HUES48 (cell line): ENCODE measurements at regions not wholly inside any gene's neighbourhood (a gene's known extent, or its start where the extent isn't known, plus 50 kb on each side); places are given as distances from the start of the nearest gene placed in this dataset.

ENCODE experiments used
- H3K27ac ChIP-seq: one replicate; pipeline ENCODE4 v1.7.0; 2013; ENCODE audit warnings: low read depth, low read length, inconsistent platforms
- H3K27me3 ChIP-seq: 2 replicates; pipeline ENCODE4 v1.6.1; 2013; ENCODE audit warnings: mild to moderate bottlenecking, low read length; ENCODE audit not compliant: control insufficient read depth, insufficient read depth
- H3K36me3 ChIP-seq: 2 replicates; pipeline ENCODE4 v1.6.1; 2013; ENCODE audit warnings: low read length; ENCODE audit not compliant: control insufficient read depth, insufficient read depth
- H3K4me1 ChIP-seq: 2 replicates; pipeline ENCODE4 v1.6.1; 2013; ENCODE audit warnings: mild to moderate bottlenecking, low read length; ENCODE audit not compliant: control insufficient read depth, insufficient read depth
- H3K4me3 ChIP-seq: 2 replicates; pipeline ENCODE4 v1.5.1; 2013; ENCODE audit warnings: mild to moderate bottlenecking, low read depth, low read length
- H3K9ac ChIP-seq: 2 replicates; pipeline ENCODE4 v1.6.1; 2013; ENCODE audit warnings: mild to moderate bottlenecking, low read depth, low read length, moderate library complexity
- H3K9me3 ChIP-seq: 2 replicates; pipeline ENCODE4 v1.6.1; 2013; ENCODE audit warnings: low read length; ENCODE audit not compliant: control insufficient read depth, insufficient read depth

DNA sequence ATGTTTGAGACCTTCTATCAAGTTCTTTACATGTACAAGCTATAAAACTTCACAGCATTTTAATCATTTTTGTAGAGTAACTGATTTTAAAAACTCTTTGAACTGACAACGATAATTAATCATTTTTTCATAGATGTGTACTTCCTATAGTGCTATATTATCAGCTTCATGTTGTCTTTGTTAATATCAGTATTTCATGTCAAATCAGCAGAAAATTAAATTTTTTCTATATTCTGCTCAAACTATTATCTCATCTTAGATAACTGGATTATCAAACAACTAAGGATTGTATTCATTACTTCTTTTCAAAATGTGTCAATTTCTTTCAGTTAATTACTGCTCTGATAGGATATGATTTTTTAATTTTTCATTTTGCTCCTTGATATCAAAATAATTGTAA is 214.6 kb upstream of the RGS18 start:
- Histone ChIP-seq H3K4me1 (no peaks in the 10 kb centered on the region), H3K4me3 (no peak overlapping the region), H3K27ac (no peak overlapping the region), H3K9me3 (no peaks in the 10 kb centered on the region), H3K27me3 (no peaks in the 10 kb centered on the region), H3K36me3 (no peaks in the 10 kb centered on the region), H3K9ac (no peak overlapping the region)

DNA sequence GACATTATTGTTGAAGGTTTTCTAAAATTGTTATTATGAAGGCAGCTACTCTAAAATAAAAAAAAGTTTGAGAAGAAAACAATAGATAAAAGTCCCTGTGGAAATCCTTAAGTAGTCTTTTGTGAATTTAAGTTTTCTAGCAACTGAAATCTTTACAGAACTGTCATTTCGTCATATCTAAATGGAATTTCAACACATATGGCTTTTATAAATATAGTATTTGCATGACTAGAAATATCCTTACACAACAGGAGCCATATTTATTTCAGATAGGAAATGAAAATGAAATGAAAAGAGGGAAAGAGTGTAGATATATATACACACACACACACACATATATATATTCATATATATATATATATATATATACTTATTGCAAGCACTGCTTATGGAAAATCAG is 204.7 kb upstream of the RGS18 start:
- Histone ChIP-seq H3K27me3 (no peaks in the 10 kb centered on the region), H3K27ac (no peak overlapping the region), H3K9ac (no peak overlapping the region), H3K36me3 (no peaks in the 10 kb centered on the region), H3K4me1 (no peaks in the 10 kb centered on the region), H3K4me3 (no peak overlapping the region), H3K9me3 (no peaks in the 10 kb centered on the region)

DNA sequence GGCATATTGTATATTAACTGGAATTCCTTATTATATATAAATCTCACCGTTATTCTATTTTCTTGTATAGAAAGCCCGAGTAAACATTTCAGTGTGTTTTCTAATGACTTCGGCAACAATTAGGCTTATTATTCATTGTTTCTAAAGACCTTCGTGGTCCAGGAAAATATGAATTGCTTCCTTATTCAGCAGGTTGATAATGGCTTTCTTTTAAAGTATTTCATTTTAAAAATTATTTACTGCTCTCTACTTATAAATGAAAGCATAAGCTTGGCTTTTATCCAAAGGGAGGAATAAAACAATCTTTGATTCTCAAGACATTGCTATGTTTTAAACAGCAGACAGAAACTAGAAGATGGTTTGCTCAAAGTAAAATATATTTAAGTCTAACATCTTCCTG is 198.4 kb upstream of the RGS18 start:
- no peaks in the 10 kb centered on the region for H3K9me3 ChIP-seq
- no peaks in the 10 kb centered on the region for H3K27me3 ChIP-seq
- no peaks in the 10 kb centered on the region for H3K36me3 ChIP-seq

DNA sequence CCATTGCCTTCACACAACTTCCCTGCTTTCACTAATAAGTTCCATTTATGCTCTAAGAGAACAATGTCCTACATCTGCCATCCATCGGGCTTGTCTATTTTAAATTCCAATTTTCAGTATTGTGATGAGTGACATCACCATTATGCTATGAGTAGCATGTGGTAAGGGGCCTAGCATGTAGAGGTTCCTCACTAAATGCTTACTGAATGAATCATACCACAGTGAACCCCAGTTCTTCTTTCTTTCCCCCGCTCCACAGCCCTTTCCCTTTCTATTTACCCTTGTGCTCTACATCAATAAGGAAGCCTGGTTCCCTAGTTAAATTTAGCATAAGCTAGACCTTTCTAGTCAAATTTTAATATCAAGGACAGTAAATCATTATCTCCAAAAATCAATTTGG is 195.0 kb upstream of the RGS18 start:
- Histone ChIP-seq H3K4me1 (no peaks in the 10 kb centered on the region; the same call in 1 of the 2 replicates), H3K4me3 (no peak overlapping the region), H3K36me3 (no peaks in the 10 kb centered on the region), H3K9me3 (no peaks in the 10 kb centered on the region), H3K9ac (no peak overlapping the region), H3K27ac (no peak overlapping the region), H3K27me3 (no peaks in the 10 kb centered on the region)

More for the DNA sequence above, 198.4 kb upstream of the RGS18 start:
- no peak overlapping the region for H3K9ac ChIP-seq
- no peaks in the 10 kb centered on the region; the same call in 1 of the 2 replicates for H3K4me1 ChIP-seq
- no peak overlapping the region for H3K4me3 ChIP-seq
- no peak overlapping the region for H3K27ac ChIP-seq

DNA sequence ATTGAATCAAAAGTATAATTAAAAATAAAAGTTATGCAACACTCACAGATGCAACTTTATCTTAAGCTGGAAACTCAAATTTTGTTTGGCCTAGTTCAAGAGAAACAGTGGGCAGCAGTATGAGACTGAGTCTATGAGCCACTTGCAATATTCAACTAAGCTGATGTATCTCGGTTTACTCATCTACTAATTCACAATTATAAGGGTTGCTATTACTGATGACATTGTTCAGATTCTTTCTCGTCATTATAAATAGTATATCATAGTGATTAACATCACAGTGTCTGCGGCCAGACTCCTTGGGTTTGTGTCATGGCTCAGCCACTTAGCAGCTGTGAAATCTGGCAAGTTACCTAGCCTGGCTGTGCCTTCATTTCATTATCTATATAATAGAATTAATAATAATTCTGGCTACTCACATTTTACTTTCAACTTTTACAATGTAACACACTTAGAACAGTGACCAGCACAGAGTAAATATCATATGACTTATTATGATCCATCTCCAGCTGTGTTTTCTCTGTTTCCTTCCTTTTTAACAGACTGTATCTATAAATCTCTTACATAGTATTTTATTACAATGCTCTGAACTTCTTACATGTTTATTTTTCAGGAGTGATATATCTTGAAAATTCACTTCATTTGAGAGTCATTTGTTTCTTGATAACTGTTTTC is 194.3 kb upstream of the RGS18 start:
- no peak overlapping the region for H3K9ac ChIP-seq
- H3K4me3 ChIP-seq = no peak overlapping the region
- H3K4me1 ChIP-seq = no peaks in the 10 kb centered on the region; the same call in 1 of the 2 replicates
- no peak overlapping the region for H3K27ac ChIP-seq
- H3K27me3 ChIP-seq = no peaks in the 10 kb centered on the region
- H3K36me3 ChIP-seq = no peaks in the 10 kb centered on the region
- H3K9me3 ChIP-seq = no peaks in the 10 kb centered on the region

DNA sequence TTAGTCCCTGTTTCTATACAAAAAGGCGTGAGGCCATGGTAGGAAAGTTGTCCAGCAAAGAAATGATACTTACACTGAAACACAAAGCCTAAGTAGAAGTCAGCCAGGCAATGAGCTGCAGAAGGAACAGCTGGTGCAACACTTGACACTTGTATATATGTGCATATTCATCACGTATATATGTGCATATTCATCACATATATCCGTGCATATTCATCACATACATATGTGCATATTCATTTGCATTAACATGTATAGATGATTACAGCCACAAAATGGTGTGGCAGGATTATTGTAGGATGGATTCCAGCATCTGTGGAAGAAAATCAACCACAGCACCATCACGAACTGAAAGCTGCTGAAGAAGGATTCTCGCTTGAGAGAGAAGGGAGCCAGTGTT is 189.0 kb upstream of the RGS18 start:
- no peaks in the 10 kb centered on the region for H3K27me3 ChIP-seq
- H3K36me3 ChIP-seq = no peaks in the 10 kb centered on the region
- no peak overlapping the region for H3K9ac ChIP-seq
- H3K9me3 ChIP-seq = peaks cover 21% of the 10 kb centered on the region
- H3K27ac ChIP-seq = no peak overlapping the region
- no peaks in the 10 kb centered on the region for H3K4me1 ChIP-seq
- no peak overlapping the region for H3K4me3 ChIP-seq

DNA sequence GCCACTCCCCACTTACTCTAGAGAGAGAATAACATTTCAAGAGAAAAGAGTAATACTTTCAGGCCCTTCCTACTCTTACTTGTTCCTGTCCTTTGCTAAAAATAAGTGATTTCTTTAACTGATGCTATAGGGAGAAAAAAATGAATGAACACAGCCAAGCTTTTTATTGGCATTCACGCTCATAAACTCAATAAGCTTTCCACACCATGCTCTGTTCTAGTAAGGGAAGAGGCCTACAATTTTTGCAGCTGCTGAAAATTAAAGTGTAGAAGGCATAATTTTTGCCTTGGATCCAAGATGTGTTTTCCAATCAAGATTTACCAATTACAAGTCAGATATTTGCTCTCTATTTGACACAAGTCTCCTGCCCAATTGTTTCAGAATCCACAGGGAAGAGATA is 188.1 kb upstream of the RGS18 start:
- no peaks in the 10 kb centered on the region for H3K27me3 ChIP-seq
- H3K4me1 ChIP-seq = no peaks in the 10 kb centered on the region
- no peak overlapping the region for H3K4me3 ChIP-seq
- H3K9me3 ChIP-seq = peaks cover 25% of the 10 kb centered on the region
- no peak overlapping the region for H3K9ac ChIP-seq
- H3K27ac ChIP-seq = no peak overlapping the region
- no peaks in the 10 kb centered on the region for H3K36me3 ChIP-seq

DNA sequence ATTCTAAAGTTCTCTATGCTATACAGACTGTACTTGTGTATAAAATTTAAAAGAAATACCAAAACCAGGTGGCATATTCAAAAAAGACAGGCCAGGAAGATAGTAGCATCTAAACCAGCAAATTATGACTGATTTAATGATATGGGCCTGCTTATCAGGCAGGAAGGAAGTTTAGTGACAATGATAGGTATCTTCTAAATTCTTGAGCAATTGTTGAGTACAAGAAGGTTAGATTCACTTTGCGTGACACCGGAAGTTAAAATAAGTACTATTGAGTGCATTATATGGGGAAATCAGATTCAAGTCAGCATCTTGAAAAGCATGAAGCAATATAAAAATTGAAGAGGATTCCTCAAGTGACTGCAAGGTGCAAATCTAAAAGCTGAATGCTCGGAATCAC is 186.8 kb upstream of the RGS18 start:
- no peaks in the 10 kb centered on the region for H3K36me3 ChIP-seq
- H3K9ac ChIP-seq = no peak overlapping the region
- no peak overlapping the region for H3K27ac ChIP-seq
- H3K27me3 ChIP-seq = no peaks in the 10 kb centered on the region
- H3K4me1 ChIP-seq = no peaks in the 10 kb centered on the region
- no peak overlapping the region for H3K4me3 ChIP-seq
- peaks cover 25% of the 10 kb centered on the region for H3K9me3 ChIP-seq

DNA sequence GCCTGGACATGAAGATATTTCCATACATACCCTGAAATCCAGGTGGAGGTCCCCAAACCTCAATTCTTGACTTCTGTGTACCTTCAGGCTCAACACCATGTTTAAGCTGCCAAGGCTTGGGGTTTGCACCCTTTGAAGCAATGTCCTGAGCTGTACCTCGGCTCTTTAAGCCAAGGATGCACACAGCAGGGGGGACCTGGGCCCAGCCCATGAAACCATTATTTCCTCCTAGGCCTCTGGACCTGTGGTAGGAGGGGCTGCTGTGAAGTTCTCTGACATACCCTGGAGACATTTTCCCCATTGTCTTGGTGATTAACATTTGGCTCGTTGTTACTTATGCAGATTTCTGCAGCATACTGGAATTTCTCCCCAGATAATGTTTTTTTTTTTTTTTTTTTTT is 184.3 kb upstream of the RGS18 start:
- Histone ChIP-seq H3K9ac (no peak overlapping the region), H3K4me3 (no peak overlapping the region), H3K9me3 (peaks cover 25% of the 10 kb centered on the region), H3K27ac (no peak overlapping the region), H3K27me3 (no peaks in the 10 kb centered on the region), H3K4me1 (no peaks in the 10 kb centered on the region), H3K36me3 (no peaks in the 10 kb centered on the region)

DNA sequence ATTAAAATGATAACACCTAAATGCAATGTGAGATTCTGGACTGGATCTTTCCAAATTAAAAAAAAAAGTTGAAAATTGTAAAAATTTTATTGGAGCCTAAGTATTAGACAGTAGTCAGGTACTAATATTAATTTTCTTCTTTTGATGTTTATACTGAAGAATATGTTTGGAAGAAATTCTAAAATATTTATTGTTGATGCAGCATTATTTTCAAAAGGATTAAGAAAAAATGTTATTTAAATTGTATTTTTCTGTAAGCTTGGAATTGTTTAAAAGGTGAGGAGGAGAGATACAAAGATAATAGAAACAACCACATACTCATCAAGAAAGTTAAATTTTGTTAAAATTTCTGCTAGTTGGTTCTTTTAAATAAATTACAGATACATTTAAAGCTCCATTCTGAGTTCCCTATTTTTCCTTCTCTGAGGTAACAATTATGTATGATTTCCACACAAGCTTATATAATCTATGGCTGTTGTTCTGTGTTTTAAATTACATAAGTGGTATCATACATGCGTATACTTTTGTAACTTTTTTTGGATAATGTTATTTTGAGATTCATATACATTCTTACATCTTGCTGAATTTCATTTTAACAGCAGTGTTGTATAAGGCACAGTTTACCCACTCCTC is 180.3 kb upstream of the RGS18 start:
- H3K9ac ChIP-seq = no peak overlapping the region
- H3K9me3 ChIP-seq = peaks cover 17% of the 10 kb centered on the region
- no peaks in the 10 kb centered on the region for H3K36me3 ChIP-seq
- no peaks in the 10 kb centered on the region for H3K4me1 ChIP-seq
- H3K4me3 ChIP-seq = no peak overlapping the region
- no peaks in the 10 kb centered on the region for H3K27me3 ChIP-seq
- H3K27ac ChIP-seq = no peak overlapping the region

DNA sequence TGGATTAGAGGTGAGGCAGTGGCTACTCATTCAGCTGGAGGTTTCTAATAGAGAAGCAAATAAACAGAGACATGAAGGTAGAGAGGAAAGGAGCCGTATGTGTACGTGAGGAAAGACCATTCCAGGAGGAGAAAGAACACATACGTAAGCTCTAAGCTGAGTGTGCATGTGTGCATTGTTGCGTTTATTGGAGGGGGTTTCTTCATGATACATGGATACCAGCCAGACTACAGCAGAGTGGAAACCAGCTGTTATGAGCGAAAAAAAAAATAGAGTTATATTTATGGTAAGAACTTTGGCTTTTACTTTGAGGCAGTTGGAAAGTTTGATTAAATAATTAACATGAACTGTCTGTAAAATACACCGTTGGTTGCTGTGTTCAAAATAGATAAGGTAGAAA is 173.4 kb upstream of the RGS18 start:
- Histone ChIP-seq H3K4me3 (no peak overlapping the region), H3K27me3 (no peaks in the 10 kb centered on the region), H3K27ac (no peak overlapping the region), H3K36me3 (no peaks in the 10 kb centered on the region), H3K4me1 (no peaks in the 10 kb centered on the region), H3K9me3 (no peaks in the 10 kb centered on the region), H3K9ac (no peak overlapping the region)
